ENCODE measurements at regions not wholly inside any gene's neighbourhood (a gene's known extent, or its start where the extent isn't known, plus 50 kb on each side); places are given as distances from the start of the nearest gene placed in this dataset.

GRCh38 chr3:104514371-104514770 is 852.3 kb upstream of the ALCAM start:
- no peak for TF ChIP-seq CTCF (IDR thresholded peaks at IDR 0.05; ENCODE audit: insufficient read depth, low read depth, low read length, missing control alignments)
- H3K4me3 ChIP-seq (ENCODE audit: low read length), result no peak overlapping the region
- no peak for DNase-seq (ENCODE audit: low read depth)

- no peak for DNase-seq (ENCODE audit: low read depth)
- no peak for TF ChIP-seq CTCF (IDR thresholded peaks at IDR 0.05; ENCODE audit: insufficient read depth, low read depth, low read length, missing control alignments)
- no peak overlapping the region for H3K4me3 ChIP-seq (ENCODE audit: low read length)
Measured at GRCh38 chr3:104514776-104515175, 851.9 kb upstream of the ALCAM start.

- DNase-seq (ENCODE audit: low read depth), result no peak
- H3K4me3 ChIP-seq (ENCODE audit: low read length), result no peak overlapping the region
- no peak for TF ChIP-seq CTCF (IDR thresholded peaks at IDR 0.05; ENCODE audit: insufficient read depth, low read depth, low read length, missing control alignments)
Measured at GRCh38 chr3:104519068-104519467, 847.6 kb upstream of the ALCAM start.

GRCh38 chr3:104519468-104520227 is 847.1 kb upstream of the ALCAM start:
- TF ChIP-seq CTCF (IDR thresholded peaks at IDR 0.05; ENCODE audit: insufficient read depth, low read depth, low read length, missing control alignments), result no peak
- no peak for DNase-seq (ENCODE audit: low read depth)
- no peak overlapping the region for H3K4me3 ChIP-seq (ENCODE audit: low read length)

- TF ChIP-seq CTCF (IDR thresholded peaks at IDR 0.05; ENCODE audit: insufficient read depth, low read depth, low read length, missing control alignments), result no peak
- no peak for DNase-seq (ENCODE audit: low read depth)
- H3K4me3 ChIP-seq (ENCODE audit: low read length), result no peak overlapping the region
Measured at GRCh38 chr3:104520228-104520655, 846.5 kb upstream of the ALCAM start.

GRCh38 chr3:104521606-104522336 is 844.9 kb upstream of the ALCAM start:
- no peak overlapping the region for H3K4me3 ChIP-seq (ENCODE audit: low read length)
- DNase-seq (ENCODE audit: low read depth), result peak; percentile 34

More at GRCh38 chr3:104521606-104522336, 844.9 kb upstream of the ALCAM start:
- TF ChIP-seq CTCF (IDR thresholded peaks at IDR 0.05; ENCODE audit: insufficient read depth, low read depth, low read length, missing control alignments), result no peak
